ENCODE measurements at regions not wholly inside any gene's neighbourhood (a gene's known extent, or its start where the extent isn't known, plus 50 kb on each side); places are given as distances from the start of the nearest gene placed in this dataset.

GRCh38 chr4:152225680-152226079 lies 310.2 kb downstream of the FBXW7 start:
- Mint-ChIP-seq H3K27me3 (ENCODE audit: low read depth) (no peaks in the 10 kb centered on the region), H3K4me1 (ENCODE audit: low read depth) (peaks cover 15% of the 10 kb centered on the region), H3K4me3 (no peak overlapping the region), H3K36me3 (ENCODE audit: insufficient read depth in 2 of 2) (peaks cover 0 to 2% of the 10 kb centered on the region in 2 donors), H3K27ac (no peak overlapping the region), H3K9me3 (no peaks in the 10 kb centered on the region)
- DNase-seq (no peak), ATAC-seq (replicated peaks in 1 of 2) (no peak)

- Mint-ChIP-seq H3K4me1 (ENCODE audit: low read depth) (peaks cover 24% of the 10 kb centered on the region), H3K27ac (peak overlapping the region; percentile 54), H3K27me3 (ENCODE audit: low read depth) (no peaks in the 10 kb centered on the region), H3K4me3 (no peak overlapping the region), H3K9me3 (no peaks in the 10 kb centered on the region), H3K36me3 (ENCODE audit: insufficient read depth in 2 of 2) (peaks cover 0 to 4% of the 10 kb centered on the region in 2 donors)
- ATAC-seq (replicated peaks in 1 of 2) (no peak), DNase-seq (no peak)
Measured at GRCh38 chr4:152224721-152225420, 311.0 kb downstream of the FBXW7 start.

- no peak overlapping the region for H3K4me3 Mint-ChIP-seq
- ATAC-seq (replicated peaks in 1 of 2): no peak
- no peaks in the 10 kb centered on the region for H3K9me3 Mint-ChIP-seq
- H3K36me3 Mint-ChIP-seq (ENCODE audit: insufficient read depth in 2 of 2): peaks cover 0 to 4% of the 10 kb centered on the region in 2 donors
- H3K27ac Mint-ChIP-seq: no peak overlapping the region
- DNase-seq: no peak
- H3K4me1 Mint-ChIP-seq (ENCODE audit: low read depth): peaks cover 27% of the 10 kb centered on the region
- no peaks in the 10 kb centered on the region for H3K27me3 Mint-ChIP-seq (ENCODE audit: low read depth)
Measured at GRCh38 chr4:152224223-152224622, 311.7 kb downstream of the FBXW7 start.

GRCh38 chr4:152223600-152223999 lies 312.3 kb downstream of the FBXW7 start:
- no peaks in the 10 kb centered on the region for H3K9me3 Mint-ChIP-seq
- DNase-seq (no peak), ATAC-seq (replicated peaks in 1 of 2) (no peak)
- H3K27ac Mint-ChIP-seq: no peak overlapping the region
- no peaks in the 10 kb centered on the region for H3K27me3 Mint-ChIP-seq (ENCODE audit: low read depth)
- peaks cover 0 to 4% of the 10 kb centered on the region in 2 donors for H3K36me3 Mint-ChIP-seq (ENCODE audit: insufficient read depth in 2 of 2)
- H3K4me3 Mint-ChIP-seq: no peak overlapping the region
- peaks cover 33% of the 10 kb centered on the region for H3K4me1 Mint-ChIP-seq (ENCODE audit: low read depth)

- peaks cover 0 to 4% of the 10 kb centered on the region in 2 donors for H3K36me3 Mint-ChIP-seq (ENCODE audit: insufficient read depth in 2 of 2)
- ATAC-seq (replicated peaks in 1 of 2) (no peak), DNase-seq (no peak)
- no peak overlapping the region for H3K4me3 Mint-ChIP-seq
- no peaks in the 10 kb centered on the region for H3K9me3 Mint-ChIP-seq
- H3K27ac Mint-ChIP-seq: peak overlapping the region; percentile 14
- peaks cover 35% of the 10 kb centered on the region for H3K4me1 Mint-ChIP-seq (ENCODE audit: low read depth)
- no peaks in the 10 kb centered on the region for H3K27me3 Mint-ChIP-seq (ENCODE audit: low read depth)
Measured at GRCh38 chr4:152221816-152222516, 313.9 kb downstream of the FBXW7 start.

GRCh38 chr4:152220201-152220666 lies 315.7 kb downstream of the FBXW7 start:
- Mint-ChIP-seq H3K4me3 (peak overlapping the region in 1 of 2 donors; percentile 45), H3K27ac (peak overlapping the region; percentile 89), H3K36me3 (ENCODE audit: insufficient read depth in 2 of 2) (peaks cover 0 to 6% of the 10 kb centered on the region in 2 donors), H3K4me1 (ENCODE audit: low read depth) (peaks cover 35% of the 10 kb centered on the region), H3K9me3 (peaks cover 2% of the 10 kb centered on the region in 2 donors), H3K27me3 (ENCODE audit: low read depth) (no peaks in the 10 kb centered on the region)
- ATAC-seq (replicated peaks in 1 of 2): peak; percentile 92 to 94
- peak; percentile 32 to 56 for DNase-seq

GRCh38 chr4:152218576-152218975 lies 317.3 kb downstream of the FBXW7 start:
- Mint-ChIP-seq H3K4me3 (no peak overlapping the region), H3K27me3 (ENCODE audit: low read depth) (no peaks in the 10 kb centered on the region), H3K36me3 (ENCODE audit: insufficient read depth in 2 of 2) (peaks cover 2 to 6% of the 10 kb centered on the region in 2 donors), H3K4me1 (ENCODE audit: low read depth) (peaks cover 35% of the 10 kb centered on the region), H3K27ac (no peak overlapping the region), H3K9me3 (peaks cover 2 to 7% of the 10 kb centered on the region in 2 donors)
- DNase-seq: no peak
- ATAC-seq (replicated peaks in 1 of 2): no peak

- ATAC-seq (replicated peaks in 1 of 2): no peak
Measured at GRCh38 chr4:152217896-152218295, 318.0 kb downstream of the FBXW7 start.

GRCh38 chr4:152211936-152212653 lies 323.8 kb downstream of the FBXW7 start:
- Mint-ChIP-seq H3K27ac (no peak overlapping the region), H3K27me3 (ENCODE audit: low read depth) (no peaks in the 10 kb centered on the region), H3K4me3 (no peak overlapping the region), H3K36me3 (ENCODE audit: insufficient read depth in 2 of 2) (peaks cover 1 to 2% of the 10 kb centered on the region in 2 donors), H3K9me3 (peaks cover 7 to 8% of the 10 kb centered on the region in 2 donors), H3K4me1 (ENCODE audit: low read depth) (no peaks in the 10 kb centered on the region)
- no peak for DNase-seq
- no peak for ATAC-seq (replicated peaks in 1 of 2)

More at GRCh38 chr4:152217896-152218295, 318.0 kb downstream of the FBXW7 start:
- peaks cover 7 to 8% of the 10 kb centered on the region in 2 donors for H3K9me3 Mint-ChIP-seq
- no peaks in the 10 kb centered on the region for H3K27me3 Mint-ChIP-seq (ENCODE audit: low read depth)
- H3K4me1 Mint-ChIP-seq (ENCODE audit: low read depth): peaks cover 35% of the 10 kb centered on the region
- DNase-seq: no peak
- H3K27ac Mint-ChIP-seq: no peak overlapping the region
- no peak overlapping the region for H3K4me3 Mint-ChIP-seq
- H3K36me3 Mint-ChIP-seq (ENCODE audit: insufficient read depth in 2 of 2): peaks cover 2 to 6% of the 10 kb centered on the region in 2 donors

- H3K27me3 Mint-ChIP-seq (ENCODE audit: low read depth): no peaks in the 10 kb centered on the region
- H3K4me3 Mint-ChIP-seq: no peak overlapping the region
- ATAC-seq (replicated peaks in 1 of 2): no peak
- no peak for DNase-seq
- H3K36me3 Mint-ChIP-seq (ENCODE audit: insufficient read depth in 2 of 2): no peaks in the 10 kb centered on the region
- no peak overlapping the region for H3K27ac Mint-ChIP-seq
- no peaks in the 10 kb centered on the region for H3K4me1 Mint-ChIP-seq (ENCODE audit: low read depth)
- H3K9me3 Mint-ChIP-seq: peaks cover 4 to 5% of the 10 kb centered on the region in 2 donors
Measured at GRCh38 chr4:152209772-152210493, 326.0 kb downstream of the FBXW7 start.

GRCh38 chr4:152207378-152207720 lies 328.5 kb downstream of the FBXW7 start:
- Mint-ChIP-seq H3K36me3 (ENCODE audit: insufficient read depth in 2 of 2) (no peaks in the 10 kb centered on the region), H3K4me1 (ENCODE audit: low read depth) (no peaks in the 10 kb centered on the region), H3K9me3 (peaks cover 0 to 3% of the 10 kb centered on the region in 2 donors), H3K4me3 (no peak overlapping the region), H3K27ac (no peak overlapping the region), H3K27me3 (ENCODE audit: low read depth) (peaks cover 5% of the 10 kb centered on the region)
- no peak for ATAC-seq (replicated peaks in 1 of 2)
- DNase-seq: no peak

- Mint-ChIP-seq H3K4me1 (ENCODE audit: low read depth) (no peaks in the 10 kb centered on the region), H3K27me3 (ENCODE audit: low read depth) (peaks cover 5% of the 10 kb centered on the region), H3K36me3 (ENCODE audit: insufficient read depth in 2 of 2) (no peaks in the 10 kb centered on the region), H3K9me3 (peaks cover 0 to 3% of the 10 kb centered on the region in 2 donors), H3K4me3 (no peak overlapping the region), H3K27ac (no peak overlapping the region)
- no peak for DNase-seq
- ATAC-seq (replicated peaks in 1 of 2): no peak
Measured at GRCh38 chr4:152206646-152207377, 329.1 kb downstream of the FBXW7 start.
